HepG2 (cell line): ENCODE measurements at regions not wholly inside any gene's neighbourhood (a gene's known extent, or its start where the extent isn't known, plus 50 kb on each side); places are given as distances from the start of the nearest gene placed in this dataset.

Experiments
- ATAC-seq: fragments of 200-7000 bp; cut with Tn5 transposase; 3 replicates; pipeline ENCODE4 v1.9.1; 2020; ENCODE audit warnings: mild to moderate bottlenecking, moderate library complexity
- BruUV-seq: library from RNA; stranded (reverse); fragments of 400-500 nt; replicated peaks from 2 replicates; lab custom pipeline; 2021; lab: Mats Ljungman, UMichigan
- CTCF ChIA-PET: fragments of 300-600 bp; formaldehyde crosslinking; extraction: SDS; loops from one replicate; lab custom pipeline; 2021; ENCODE audit warnings: low total read pairs, inconsistent platforms, low intra/inter-chr PET ratio; lab: Yijun Ruan, JAX
- POLR2A ChIA-PET: fragments of 350-600 bp; sonication (Branson Sonifier 250); formaldehyde crosslinking; loops from one replicate; lab custom pipeline; 2020; ENCODE audit warnings: antibody characterized with exemption, inconsistent platforms; lab: Yijun Ruan, JAX
- DNase-seq: peaks from one replicate; pipeline ENCODE4 v3.0.0-alpha.2; 2015; ENCODE audit warnings: low spot score
- FAIRE-seq: peaks from 3 replicates; lab custom pipeline; 2011; peaks lifted over from hg19 to GRCh38; lab: Jason Lieb, UNC
- H2AFZ ChIP-seq: one replicate; pipeline ENCODE4 v1.6.1; 2011; ENCODE audit warnings: low read length, inconsistent platforms
- H3K27ac ChIP-seq: fragments of 300-600 bp; 3 replicates; pipeline ENCODE4 v1.8.0; 2011; ENCODE audit warnings: mixed run types, mild to moderate bottlenecking, mixed read lengths, low read length, inconsistent platforms; ENCODE audit not compliant: insufficient read depth; ENCODE audit errors: extremely low read length
- H3K27me3 ChIP-seq, 2 experiments: fragments of 200-600 bp in 1 of 2; 2 replicates in 1 of 2; 3 replicates in 1 of 2; pipeline versions ENCODE4 v1.6.0 to v1.8.0; 2011; ENCODE audit warnings: low read length in 2 of 2, mild to moderate bottlenecking in 2 of 2, moderate library complexity in 2 of 2, inconsistent platforms in 1 of 2; ENCODE audit not compliant: insufficient read depth in 2 of 2, control insufficient read depth in 1 of 2
- H3K36me3 ChIP-seq, 2 experiments: fragments of 200-600 bp in 1 of 2; replicated peaks in 1 of 2; 2 replicates in 1 of 2; 3 replicates in 1 of 2; pipeline versions ENCODE4 v1.5.1 to v1.8.0; 2011; ENCODE audit warnings: low read length in 2 of 2, inconsistent platforms in 1 of 2; ENCODE audit not compliant: insufficient read depth in 2 of 2, control insufficient read depth in 1 of 2
- H3K4me1 ChIP-seq: 2 replicates; pipeline ENCODE4 v1.5.1; 2012; ENCODE audit warnings: low read length, inconsistent platforms; ENCODE audit not compliant: insufficient read depth
- H3K4me2 ChIP-seq: 2 replicates; pipeline ENCODE4 v1.6.0; 2011; ENCODE audit warnings: low read depth, low read length, inconsistent platforms
- H3K4me3 ChIP-seq, 3 experiments: fragments of 200-600 bp in 1 of 3; sonication (generic), shearing (Covaris generic) in 1 of 3; replicated peaks in 1 of 3; 2 replicates each; pipeline ENCODE4 v1.5.1; 2011 to 2016; ENCODE audit warnings: low read length in 3 of 3, inconsistent platforms in 2 of 3, low read depth in 2 of 3, mild to moderate bottlenecking in 2 of 3, control low read depth in 1 of 3, mixed read lengths in 1 of 3; ENCODE audit not compliant: insufficient read depth in 1 of 3
- H3K79me2 ChIP-seq: one replicate; pipeline ENCODE4 v1.6.1; 2011; ENCODE audit warnings: low read length, inconsistent platforms; ENCODE audit not compliant: insufficient read depth
- H3K9ac ChIP-seq: 2 replicates; pipeline ENCODE4 v1.6.0; 2011; ENCODE audit warnings: mild to moderate bottlenecking, low read depth, low read length, inconsistent platforms; ENCODE audit not compliant: insufficient read depth
- H3K9me3 ChIP-seq: 2 replicates; pipeline ENCODE4 v1.5.1; 2012; ENCODE audit warnings: mild to moderate bottlenecking, low read length
- H4K20me1 ChIP-seq: 2 replicates; pipeline ENCODE4 v1.6.0; 2011; ENCODE audit warnings: inconsistent platforms, mild to moderate bottlenecking, low read length, moderate library complexity; ENCODE audit not compliant: insufficient read depth
- ELF4 ChIP-seq: sonication (generic); formaldehyde crosslinking; IDR thresholded peaks from 2 replicates; pipeline ENCODE4 v1.5.0; 2020; ENCODE audit warnings: missing genetic modification reagents, mild to moderate bottlenecking, moderate library complexity, borderline replicate concordance
- KLF15 ChIP-seq: sonication (generic); formaldehyde crosslinking; IDR thresholded peaks from 2 replicates; pipeline ENCODE4 v1.8.1; 2023; ENCODE audit warnings: borderline replicate concordance, mild to moderate bottlenecking, inconsistent platforms, missing genetic modification reagents, mixed read lengths
- LCORL ChIP-seq, 2 experiments: fragments of 450-650 bp in 1 of 2; sonication (generic) in 1 of 2; formaldehyde crosslinking in 1 of 2; IDR thresholded peaks; 2 replicates each; pipeline versions ENCODE4 v1.5.0 to v1.6.1; 2017 to 2020; ENCODE audit warnings: antibody characterized with exemption in 1 of 2, missing genetic modification reagents in 1 of 2
- NR2C2 ChIP-seq: sonication (generic); formaldehyde crosslinking; IDR thresholded peaks from 2 replicates; pipeline ENCODE4 v1.4.0; 2020; ENCODE audit warnings: missing genetic modification reagents, mild to moderate bottlenecking, moderate library complexity, borderline replicate concordance
- PRDM15 ChIP-seq: sonication (generic); formaldehyde crosslinking; IDR thresholded peaks from 2 replicates; pipeline ENCODE4 v1.4.0; 2020; ENCODE audit warnings: missing genetic modification reagents
- RNF219 ChIP-seq: sonication (generic); formaldehyde crosslinking; IDR thresholded peaks from 2 replicates; pipeline ENCODE4 v1.5.0; 2020; ENCODE audit warnings: mild to moderate bottlenecking, missing genetic modification reagents
- SNAI1 ChIP-seq: sonication (generic); formaldehyde crosslinking; IDR thresholded peaks from 2 replicates; pipeline ENCODE4 v1.5.0; 2020; ENCODE audit warnings: mild to moderate bottlenecking, missing genetic modification reagents, borderline replicate concordance
- ZBTB1 ChIP-seq: sonication (generic); formaldehyde crosslinking; IDR thresholded peaks from 2 replicates; pipeline ENCODE4 v1.4.0; 2020; ENCODE audit warnings: missing genetic modification reagents, borderline replicate concordance
- ZFP36L2 ChIP-seq: sonication (generic); formaldehyde crosslinking; IDR thresholded peaks from 2 replicates; pipeline ENCODE4 v1.4.0; 2020; ENCODE audit warnings: missing genetic modification reagents
- ZNF10 ChIP-seq: sonication (generic); formaldehyde crosslinking; IDR thresholded peaks from 2 replicates; pipeline ENCODE4 v1.4.0; 2020; ENCODE audit warnings: mild to moderate bottlenecking, low read depth, missing genetic modification reagents, borderline replicate concordance
- ZNF235 ChIP-seq: sonication (generic); formaldehyde crosslinking; IDR thresholded peaks from 2 replicates; pipeline ENCODE4 v1.8.1; 2023; ENCODE audit warnings: mild to moderate bottlenecking, missing genetic modification reagents, borderline replicate concordance
- ZNF430 ChIP-seq: sonication (generic); formaldehyde crosslinking; IDR thresholded peaks from 2 replicates; pipeline ENCODE4 v1.9.0; 2021; ENCODE audit warnings: mild to moderate bottlenecking, missing genetic modification reagents
- ZNF598 ChIP-seq: sonication (generic); formaldehyde crosslinking; IDR thresholded peaks from 2 replicates; pipeline ENCODE4 v1.5.1; 2020; ENCODE audit warnings: mild to moderate bottlenecking, missing genetic modification reagents, borderline replicate concordance
- ZNF772 ChIP-seq: sonication (generic); formaldehyde crosslinking; IDR thresholded peaks from 2 replicates; pipeline ENCODE4 v1.5.0; 2020; ENCODE audit warnings: mild to moderate bottlenecking, missing genetic modification reagents
- WGBS: methylation state at CpG from one replicate; pipeline ENCODE4 v1.1.6; 2017; ENCODE audit warnings: low lambda C conversion rate; 5-methylcytosine and 5-hydroxymethylcytosine counted together
- in situ Hi-C: cut with HindIII; loops from 2 replicates; pipeline ENCODE4 v1.10.0; 2017; ENCODE audit warnings: low pct_unique_long_range_greater_than_20kb; ENCODE audit not compliant: extremely low pct_ligation_motif_present
- intact Hi-C: fragments of 100-400 bp; cut with micrococcal nuclease; formaldehyde crosslinking; loops from one replicate; pipeline ENCODE4 v1.10.0; 2022; ENCODE audit not compliant: unreplicated experiment

- H3K27ac ChIP-seq: no peak overlapping the region
- peaks cover 0 to 21% of the 10 kb centered on the region in 2 experiments; a peak in 2 of 5 replicates for H3K27me3 ChIP-seq
- H2AFZ ChIP-seq: no peak overlapping the region
- TF ChIP-seq SNAI1 (CRISPR knock-in tag): no peak
- TF ChIP-seq ZFP36L2: no peak
- TF ChIP-seq ZNF10 (CRISPR knock-in tag): no peak
- no peak for TF ChIP-seq NR2C2
- TF ChIP-seq KLF15 (CRISPR knock-in tag): no peak
- TF ChIP-seq ZNF598 (CRISPR knock-in tag): no peak
- no peak for TF ChIP-seq ELF4 (CRISPR knock-in tag)
- no peak for TF ChIP-seq RNF219
- TF ChIP-seq PRDM15: no peak
- TF ChIP-seq ZNF235 (CRISPR knock-in tag): no peak
- TF ChIP-seq LCORL (IDR thresholded peaks at IDR 0.05): no peak
- no peak for TF ChIP-seq LCORL (CRISPR knock-in tag; IDR thresholded peaks at IDR 0.05)
- TF ChIP-seq ZNF772: no peak
- no peak for TF ChIP-seq ZBTB1
- no peak for TF ChIP-seq ZNF430 (CRISPR knock-in tag)
- no peak overlapping the region for H3K4me3 ChIP-seq
- ChIA-PET POLR2A (no interaction called here), CTCF (no interaction called here)
- BruUV-seq: no TSS peak
- no peak for FAIRE-seq
- no peaks in the 10 kb centered on the region for H3K36me3 ChIP-seq
- no peak for ATAC-seq
- in situ Hi-C loops (no loop called here), intact Hi-C loops (no loop called here)
- no peaks in the 10 kb centered on the region for H3K79me2 ChIP-seq
- H3K4me2 ChIP-seq: no peak overlapping the region
- WGBS: 3% methylated on average over 4 of the region's 4 CpGs
- no peaks in the 10 kb centered on the region for H3K4me1 ChIP-seq
- H3K9me3 ChIP-seq: peaks cover 21% of the 10 kb centered on the region
- no peak overlapping the region for H3K9ac ChIP-seq
- DNase-seq: no peak
- no peaks in the 10 kb centered on the region for H4K20me1 ChIP-seq
Measured at GRCh38 chr10:3925184-3925583, 140.2 kb upstream of the KLF6 start.
